ENCODE measurements at regions not wholly inside any gene's neighbourhood (a gene's known extent, or its start where the extent isn't known, plus 50 kb on each side); places are given as distances from the start of the nearest gene placed in this dataset.

DNA sequence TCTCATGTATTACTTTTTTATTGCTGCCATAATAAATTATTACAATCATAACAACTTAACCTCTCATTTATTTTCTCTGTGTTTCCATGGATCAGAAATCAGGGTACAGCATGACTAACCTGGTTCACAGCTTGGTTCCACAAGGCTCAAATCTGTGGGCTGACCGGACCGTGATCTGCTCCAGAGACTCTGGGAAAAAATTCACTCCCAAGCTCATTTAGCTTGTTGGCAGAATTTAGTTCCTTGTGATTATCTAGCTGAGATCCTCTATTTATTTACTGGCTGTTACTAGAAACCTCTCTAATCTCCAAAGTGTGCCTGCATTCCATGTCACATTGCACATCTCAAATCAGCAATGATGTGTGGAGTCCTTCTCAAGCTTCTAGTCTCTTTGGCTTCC, 386.6 kb downstream of the DIPK2A start:
- Histone ChIP-seq H3K4me3 (ENCODE audit: low read depth, low read length) (no peak overlapping the region), H3K9me3 (ENCODE audit: control insufficient read depth, insufficient read depth, low read length) (no peaks in the 10 kb centered on the region), H3K27ac (ENCODE audit: low read depth, low read length) (no peak overlapping the region), H3K27me3 (ENCODE audit: control insufficient read depth, insufficient read depth, low read length) (no peaks in the 10 kb centered on the region)
- no peak for DNase-seq (ENCODE audit: low read depth, low spot score)
- ChIA-PET POLR2A (interaction anchor here (0.5 kb wide), 1 partner anchor 390 kb away, joined by 3 read pairs; no protein-coding TSS in a partner anchor), CTCF (no interaction called here)
- TF ChIP-seq CTCF (IDR thresholded peaks at IDR 0.05; ENCODE audit: low read depth, low read length), result no peak

DNA sequence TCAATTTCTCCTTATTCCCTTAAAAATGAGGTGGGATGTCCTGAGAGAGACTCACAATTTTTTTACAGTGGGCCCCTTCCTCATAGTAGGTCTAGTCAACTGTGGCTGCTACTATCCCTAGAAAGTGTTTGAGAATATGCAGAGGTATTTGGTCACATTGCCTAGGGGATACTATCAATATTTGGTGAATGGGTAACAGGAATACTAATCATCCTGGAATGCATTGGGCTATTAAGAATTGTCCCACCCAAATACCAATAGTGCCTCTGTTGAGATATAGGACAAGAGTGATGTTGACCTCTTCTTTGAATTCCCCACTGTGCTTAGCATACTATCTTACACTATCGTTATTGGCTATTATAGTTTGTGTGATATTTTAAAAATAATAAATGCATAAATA, 389.4 kb downstream of the DIPK2A start:
- Histone ChIP-seq H3K9me3 (ENCODE audit: control insufficient read depth, insufficient read depth, low read length) (no peaks in the 10 kb centered on the region), H3K4me3 (ENCODE audit: low read depth, low read length) (no peak overlapping the region), H3K27me3 (ENCODE audit: control insufficient read depth, insufficient read depth, low read length) (no peaks in the 10 kb centered on the region), H3K27ac (ENCODE audit: low read depth, low read length) (no peak overlapping the region)
- no peak for DNase-seq (ENCODE audit: low read depth, low spot score)
- POLR2A ChIA-PET, result no interaction called here
- no peak for TF ChIP-seq CTCF (IDR thresholded peaks at IDR 0.05; ENCODE audit: low read depth, low read length)
- CTCF ChIA-PET, result no interaction called here

DNA sequence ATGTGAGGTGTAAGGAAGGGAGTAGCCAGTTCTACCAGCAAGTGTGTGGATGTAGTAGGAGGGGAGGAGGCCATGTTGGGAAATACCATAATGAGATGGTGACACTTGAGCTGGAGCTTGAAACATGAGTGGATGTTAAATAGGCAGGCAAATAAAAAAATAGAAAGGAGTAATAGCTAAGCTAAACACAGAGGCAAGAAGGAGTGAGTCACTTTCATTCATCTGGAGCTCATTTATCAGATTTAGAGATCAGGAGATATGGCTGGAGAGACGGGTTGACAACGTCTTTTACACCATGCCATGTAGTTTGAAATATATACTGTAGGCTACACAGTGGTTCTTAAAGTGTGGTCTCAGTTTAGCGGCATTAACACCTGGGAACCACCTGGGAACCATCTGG, 390.5 kb downstream of the DIPK2A start:
- Histone ChIP-seq H3K27me3 (ENCODE audit: control insufficient read depth, insufficient read depth, low read length) (no peaks in the 10 kb centered on the region), H3K4me3 (ENCODE audit: low read depth, low read length) (no peak overlapping the region), H3K27ac (ENCODE audit: low read depth, low read length) (no peak overlapping the region), H3K9me3 (ENCODE audit: control insufficient read depth, insufficient read depth, low read length) (no peaks in the 10 kb centered on the region)
- ChIA-PET POLR2A (no interaction called here), CTCF (no interaction called here)
- DNase-seq (ENCODE audit: low read depth, low spot score), result no peak
- TF ChIP-seq CTCF (IDR thresholded peaks at IDR 0.05; ENCODE audit: low read depth, low read length), result no peak

DNA sequence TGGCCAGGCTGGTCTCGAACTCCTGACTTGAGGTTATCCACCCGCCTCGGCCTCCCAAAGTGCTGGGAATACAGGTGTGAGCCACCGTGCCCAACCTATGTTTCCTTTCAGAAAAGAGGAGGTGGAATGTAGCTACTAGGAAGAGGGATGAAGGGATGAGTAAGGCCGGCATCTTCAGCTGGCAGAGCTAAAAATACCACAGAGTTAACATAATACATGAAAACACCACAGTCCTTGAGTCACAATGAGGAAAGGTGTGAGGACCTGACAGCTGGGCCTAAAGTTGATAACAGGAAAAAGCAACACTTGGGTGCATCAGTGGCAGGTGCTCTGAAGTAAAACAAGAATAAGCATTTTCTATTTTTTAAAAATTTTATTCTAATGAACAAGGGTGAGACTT, 392.2 kb downstream of the DIPK2A start:
- DNase-seq (ENCODE audit: low read depth, low spot score), result no peak
- POLR2A ChIA-PET, result no interaction called here
- no peaks in the 10 kb centered on the region for H3K27me3 ChIP-seq (ENCODE audit: control insufficient read depth, insufficient read depth, low read length)
- no peak for TF ChIP-seq CTCF (IDR thresholded peaks at IDR 0.05; ENCODE audit: low read depth, low read length)
- no peak overlapping the region for H3K27ac ChIP-seq (ENCODE audit: low read depth, low read length)
- no peak overlapping the region for H3K4me3 ChIP-seq (ENCODE audit: low read depth, low read length)
- CTCF ChIA-PET, result no interaction called here
- no peaks in the 10 kb centered on the region for H3K9me3 ChIP-seq (ENCODE audit: control insufficient read depth, insufficient read depth, low read length)

DNA sequence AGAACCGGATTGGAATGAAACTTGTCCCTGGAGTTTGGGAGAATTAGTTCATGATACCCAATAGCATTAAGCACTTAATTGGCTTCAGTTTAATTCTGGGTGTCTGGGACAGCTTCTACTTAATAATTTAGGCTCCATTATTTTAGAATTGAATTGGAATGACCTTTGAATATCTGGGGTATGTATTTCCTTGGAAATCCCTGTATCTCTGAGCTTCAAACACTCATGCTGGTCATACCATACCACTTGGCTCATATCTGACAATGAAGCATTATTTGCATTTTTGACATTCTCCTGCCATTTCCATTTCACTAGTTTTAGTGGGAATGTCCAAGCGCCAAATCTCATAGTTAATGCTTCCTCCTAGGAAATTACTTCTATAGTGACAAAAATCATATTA, 393.1 kb downstream of the DIPK2A start:
- Histone ChIP-seq H3K27me3 (ENCODE audit: control insufficient read depth, insufficient read depth, low read length) (no peaks in the 10 kb centered on the region), H3K27ac (ENCODE audit: low read depth, low read length) (no peak overlapping the region), H3K4me3 (ENCODE audit: low read depth, low read length) (no peak overlapping the region), H3K9me3 (ENCODE audit: control insufficient read depth, insufficient read depth, low read length) (peaks cover 3% of the 10 kb centered on the region; the same call in 1 of the 2 replicates)
- DNase-seq (ENCODE audit: low read depth, low spot score), result no peak
- POLR2A ChIA-PET, result no interaction called here
- CTCF ChIA-PET, result interaction anchor here (0.7 kb wide), 1 partner anchor 26 kb away, joined by 3 read pairs; no protein-coding TSS in a partner anchor
- TF ChIP-seq CTCF (IDR thresholded peaks at IDR 0.05; ENCODE audit: low read depth, low read length), result no peak
